Suppressor macrophage treated with lipopolysaccharide for 4 hours (primary cell): ENCODE measurements at regions not wholly inside any gene's neighbourhood (a gene's known extent, or its start where the extent isn't known, plus 50 kb on each side); places are given as distances from the start of the nearest gene placed in this dataset.

Source experiments
- DNase-seq: peaks from one replicate; pipeline ENCODE4 v3.0.0-alpha.2; 2020

DNA sequence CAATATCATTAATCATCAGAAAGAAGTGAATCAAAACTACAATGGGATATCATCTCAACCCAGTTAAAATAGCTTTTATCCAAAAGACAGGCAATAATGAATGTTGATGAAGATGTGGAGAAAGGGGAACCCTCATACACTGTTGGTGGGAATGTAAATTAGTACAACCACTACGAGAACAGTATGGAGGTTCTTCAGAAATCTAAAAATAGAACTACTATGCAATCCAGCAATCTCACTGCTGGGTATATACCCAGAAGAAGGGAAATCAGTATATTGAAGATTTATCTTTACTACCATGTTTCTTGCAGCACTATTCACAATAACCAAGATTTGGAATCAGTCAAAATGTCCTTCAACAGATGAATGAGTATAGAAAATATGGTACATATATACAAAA lies 189.8 kb downstream of the HHIPL2 start:
- DNase-seq: no peak

DNA sequence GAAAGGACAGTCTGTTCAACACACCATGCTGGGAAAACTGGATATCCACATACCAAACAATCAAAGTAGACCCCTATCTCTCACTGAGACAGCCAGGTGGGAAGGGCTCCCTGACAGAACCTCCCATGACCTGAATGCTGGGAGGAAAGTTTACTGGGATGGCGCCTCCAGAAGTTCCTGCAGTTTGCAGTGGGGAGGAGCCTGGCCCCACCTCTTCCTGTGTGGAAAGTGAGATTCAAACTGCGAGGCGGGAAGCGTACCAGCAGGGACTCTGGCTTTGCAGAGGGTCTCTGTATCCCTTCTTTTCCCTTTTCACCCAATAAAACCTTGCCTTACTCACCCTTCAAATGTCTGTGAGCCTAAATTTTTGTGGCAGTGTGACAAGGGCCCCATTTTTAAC lies 190.7 kb downstream of the HHIPL2 start:
- no peak for DNase-seq

DNA sequence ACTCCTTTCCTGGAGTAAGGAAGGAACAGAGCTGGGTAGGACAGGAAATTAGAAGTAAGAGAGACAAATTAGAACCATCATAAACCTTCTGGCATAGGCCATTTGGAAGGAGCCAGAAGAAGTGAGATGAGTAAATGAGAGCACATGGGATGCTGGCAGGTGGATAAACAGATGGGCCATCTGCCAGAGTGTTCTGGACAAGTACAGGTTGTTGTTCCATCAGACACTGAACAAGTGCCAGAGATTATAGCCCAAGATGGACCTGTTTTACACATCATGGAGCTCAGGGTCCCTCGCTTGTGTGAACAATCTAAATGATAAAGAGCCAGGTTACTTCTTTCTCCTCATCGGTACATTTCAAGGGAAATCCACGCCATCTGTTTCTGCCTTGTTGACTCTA lies 200.3 kb downstream of the HHIPL2 start:
- no peak for DNase-seq

DNA sequence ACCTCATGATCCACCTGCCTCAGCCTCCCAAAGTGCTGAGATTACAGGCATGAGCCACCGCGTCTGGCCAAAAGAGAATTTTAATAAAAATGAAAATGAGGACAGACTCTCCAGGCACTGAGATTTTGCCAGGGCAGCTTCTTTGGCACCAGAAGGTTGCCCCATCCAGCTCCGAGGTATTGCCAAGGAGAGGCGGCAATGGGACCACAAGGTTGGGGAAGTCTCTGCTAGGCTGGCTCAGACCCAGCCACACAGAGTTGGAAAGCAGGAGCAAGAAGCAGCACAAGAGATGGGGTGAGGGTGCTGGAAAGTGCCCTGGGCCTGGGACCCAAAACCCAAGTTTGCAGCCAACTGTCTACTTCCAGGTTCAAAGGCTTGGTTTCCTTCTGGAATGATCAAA lies 200.9 kb downstream of the HHIPL2 start:
- DNase-seq: no peak

DNA sequence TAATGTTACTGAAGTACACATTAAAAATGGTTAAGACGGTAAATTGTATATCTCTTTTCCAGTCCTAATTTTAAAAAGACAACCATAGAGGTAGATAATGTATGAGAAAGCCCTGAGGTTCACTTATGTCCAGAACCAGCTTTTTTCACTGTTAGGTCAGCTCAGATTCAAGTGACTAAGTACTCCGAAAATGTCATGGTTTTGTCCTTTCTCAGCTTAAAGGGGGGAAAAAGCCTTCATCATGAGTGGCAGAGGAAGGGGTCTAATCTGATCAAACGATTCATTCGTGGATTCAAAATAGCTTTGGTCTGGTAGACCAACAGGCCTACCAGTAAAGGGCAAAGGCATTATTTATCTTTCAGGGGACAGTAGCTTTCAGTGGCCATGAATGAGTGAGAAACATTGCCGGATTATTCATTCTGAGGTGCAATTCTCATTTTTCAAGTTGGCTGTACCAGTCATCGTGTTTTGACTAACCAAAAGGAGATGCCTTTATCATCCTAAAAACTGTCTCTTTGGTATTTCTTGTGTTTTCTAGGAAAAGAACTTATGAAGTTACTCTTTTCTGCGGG lies 208.4 kb downstream of the HHIPL2 start:
- no peak for DNase-seq

DNA sequence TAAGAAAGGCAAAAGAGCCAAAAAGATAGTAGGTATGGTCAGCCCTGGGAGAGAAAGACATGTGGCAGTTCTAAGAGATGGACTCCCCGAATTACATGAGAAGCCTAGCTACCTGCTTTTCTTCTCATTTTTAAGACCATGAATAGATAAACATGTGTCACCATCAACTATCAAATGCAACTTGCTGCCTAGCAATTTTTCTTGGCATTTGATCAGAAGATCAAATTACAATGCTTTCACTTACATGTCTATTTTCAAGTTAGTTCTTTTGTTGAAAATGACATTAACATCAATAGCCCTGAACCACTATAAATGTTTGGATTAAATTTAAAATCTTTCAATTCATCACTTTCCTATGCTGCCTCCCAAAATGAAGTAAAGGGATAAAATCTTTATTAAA lies 212.3 kb downstream of the HHIPL2 start:
- no peak for DNase-seq

DNA sequence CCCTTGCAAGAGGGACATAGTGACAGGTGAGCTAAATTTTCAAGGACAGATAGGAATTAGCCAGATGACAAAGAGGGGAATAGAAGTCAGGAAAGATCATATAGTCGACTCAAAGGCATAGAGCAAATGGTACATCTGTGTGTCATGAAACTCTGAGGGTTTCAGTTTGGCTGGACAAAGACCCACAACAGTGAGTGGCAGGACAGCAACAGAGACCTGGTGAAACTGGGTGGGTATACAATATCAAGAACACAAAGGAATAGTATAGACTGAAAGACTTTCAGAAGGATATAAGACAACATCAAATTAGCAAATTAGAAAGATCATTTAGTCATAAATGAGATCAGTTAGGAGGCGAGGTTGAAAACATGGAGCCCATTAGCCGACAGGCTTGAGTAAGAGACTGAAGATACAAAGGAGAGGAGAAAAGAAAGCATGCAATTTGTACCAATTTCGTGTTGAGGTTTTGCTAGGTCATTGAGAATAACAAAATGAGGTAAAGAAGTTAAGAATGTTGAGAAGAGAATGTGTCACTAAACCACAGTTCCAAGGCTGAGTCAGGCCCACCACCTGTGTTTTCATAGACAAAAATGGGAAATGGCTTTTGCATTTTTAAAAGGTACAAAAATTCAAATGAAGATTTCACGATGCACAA lies 213.8 kb downstream of the HHIPL2 start:
- DNase-seq: no peak

DNA sequence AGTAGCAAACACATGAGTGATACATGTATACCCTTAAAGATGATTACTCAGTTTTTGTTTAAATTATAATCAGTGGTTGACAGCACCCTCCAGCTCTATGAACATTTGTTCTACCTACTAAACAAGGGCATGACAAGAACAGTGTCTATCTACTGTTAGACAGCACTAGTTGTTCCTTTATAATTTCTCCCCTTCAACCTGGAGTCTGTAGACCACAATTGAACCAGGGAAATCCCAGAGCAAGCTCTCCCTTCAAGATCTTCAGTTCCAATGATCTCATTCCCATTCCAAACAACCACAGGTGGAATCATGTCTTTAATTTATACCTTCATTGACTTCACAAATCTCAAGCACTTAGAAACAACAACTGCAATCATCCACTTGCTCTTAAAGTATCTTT lies 216.1 kb downstream of the HHIPL2 start:
- DNase-seq: no peak

DNA sequence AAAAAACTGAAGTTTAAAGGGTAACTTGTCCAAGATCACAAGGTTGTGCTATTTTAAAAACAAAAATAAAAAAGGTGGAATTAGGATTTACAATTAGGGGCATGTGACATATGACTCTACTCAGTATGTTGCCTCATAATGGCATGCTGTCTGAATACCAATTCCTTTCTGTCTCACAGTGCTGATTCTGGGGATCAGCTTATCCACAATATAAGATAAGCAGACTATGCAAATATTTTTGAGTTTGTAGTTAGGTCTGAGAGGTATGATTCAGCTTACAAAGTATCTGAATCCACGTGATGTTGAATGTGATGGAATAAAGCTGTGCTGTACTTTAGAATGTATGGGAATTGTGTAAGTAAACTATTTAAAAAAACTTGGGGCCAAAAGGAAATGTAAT lies 216.6 kb downstream of the HHIPL2 start:
- DNase-seq: no peak

DNA sequence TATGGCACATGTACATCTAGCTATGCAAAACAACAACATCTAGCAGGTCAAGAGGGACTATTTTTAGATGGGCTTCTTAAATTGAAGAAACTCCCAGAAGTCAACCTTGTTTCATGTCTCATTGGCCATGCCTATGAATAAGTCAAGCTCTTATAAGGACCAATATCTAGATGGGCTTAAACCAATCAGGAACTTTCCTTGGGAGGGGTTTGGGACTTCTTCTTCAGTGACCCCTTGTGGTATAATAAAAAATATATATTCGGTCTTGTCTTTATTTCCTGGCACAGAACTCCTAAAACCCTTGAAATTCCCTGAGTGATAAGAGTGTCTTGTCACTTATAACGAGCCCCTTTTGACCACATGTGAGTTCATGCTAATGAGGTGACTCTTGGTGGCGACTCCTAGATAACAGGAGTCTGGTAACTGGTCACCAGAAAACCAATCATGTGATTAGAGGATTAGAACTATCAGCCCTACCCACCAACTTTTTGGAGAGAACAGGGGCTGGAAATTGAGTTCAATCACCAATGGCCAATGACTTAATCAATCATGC lies 218.3 kb downstream of the HHIPL2 start:
- no peak for DNase-seq

DNA sequence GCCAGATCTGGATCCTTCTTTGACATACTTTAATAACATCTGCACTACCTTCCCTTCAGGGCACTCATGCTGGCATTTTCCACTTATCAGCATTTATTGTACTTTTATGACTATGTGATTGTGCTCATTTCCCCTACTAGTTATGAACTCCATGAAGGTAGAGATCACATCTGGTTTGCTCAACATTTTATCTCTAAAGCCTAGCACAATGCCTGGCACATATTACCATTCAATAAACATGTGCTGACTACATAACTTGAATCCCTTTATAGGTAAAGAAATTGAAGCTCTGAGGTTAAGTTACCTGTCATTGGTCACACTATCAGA lies 221.2 kb downstream of the HHIPL2 start:
- no peak for DNase-seq

DNA sequence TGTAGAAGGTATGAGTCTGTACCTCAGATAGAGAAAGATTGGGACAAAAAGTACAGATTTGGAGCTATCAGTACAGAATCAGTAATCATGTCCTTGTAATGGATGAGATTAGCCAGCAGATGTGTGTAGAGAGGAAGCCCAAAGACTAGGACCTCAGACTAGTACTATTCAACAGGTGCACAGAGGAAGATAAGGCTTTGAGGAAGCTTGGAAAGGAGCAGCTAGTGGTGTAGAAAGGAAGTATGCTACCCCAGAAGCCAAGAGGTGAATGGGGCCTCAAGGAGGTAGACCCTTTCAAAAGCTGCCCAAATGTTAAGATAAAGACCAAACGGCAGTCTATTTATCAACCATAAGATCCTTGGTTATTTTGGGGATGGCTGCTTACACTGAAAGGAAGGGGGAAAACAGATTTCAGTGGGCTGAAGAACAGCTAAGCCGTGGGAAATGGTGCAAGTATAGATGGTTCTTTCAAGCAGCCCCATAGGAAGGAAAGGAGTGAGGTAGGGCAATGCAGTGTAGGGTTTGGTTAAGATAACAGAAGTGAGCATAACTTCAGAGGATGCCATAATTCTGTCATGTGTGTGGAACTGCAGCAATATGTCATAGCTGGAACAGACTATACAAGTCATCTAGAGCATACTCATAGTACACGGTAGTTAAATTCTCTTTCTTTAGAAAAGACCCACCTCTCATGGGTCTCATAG lies 221.7 kb downstream of the HHIPL2 start:
- no peak for DNase-seq

DNA sequence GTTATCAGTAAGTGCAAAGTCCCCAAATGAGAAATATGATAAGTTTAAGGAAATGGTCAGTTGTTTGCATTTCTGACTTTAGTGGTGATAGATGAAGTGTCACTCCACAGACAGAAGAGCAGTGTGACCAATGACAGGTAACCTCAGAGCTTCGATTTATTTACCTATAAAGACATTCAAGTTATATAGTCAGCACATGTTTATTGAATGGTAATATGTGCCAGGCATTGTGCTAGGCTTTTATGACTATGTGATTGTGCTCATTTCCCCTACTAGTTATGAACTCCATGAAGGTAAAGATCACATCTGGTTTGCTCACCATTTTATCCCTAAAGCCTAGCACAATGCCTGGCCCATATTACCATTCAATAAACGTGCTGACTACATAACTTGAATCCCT lies 222.4 kb downstream of the HHIPL2 start:
- DNase-seq: no peak

DNA sequence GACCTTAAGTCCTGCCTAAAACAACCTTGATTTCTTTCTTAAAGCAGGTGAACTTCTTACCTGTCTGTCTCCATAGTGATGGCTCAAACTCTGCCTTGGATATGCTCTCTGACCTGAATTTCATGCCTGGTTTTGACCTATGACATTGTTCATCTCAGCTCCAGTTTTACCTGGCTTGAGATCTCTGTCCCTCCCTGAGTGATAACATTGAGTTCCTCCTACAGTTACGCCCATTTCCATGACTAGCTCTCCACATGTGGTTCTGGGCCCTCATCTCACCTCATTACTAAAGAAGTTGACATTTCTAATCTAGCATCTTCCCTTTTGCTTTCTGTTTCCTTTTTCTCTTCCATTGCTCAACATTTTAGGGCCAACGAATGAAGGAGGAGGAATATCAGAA lies 233.1 kb downstream of the HHIPL2 start:
- peak; percentile 31 for DNase-seq

DNA sequence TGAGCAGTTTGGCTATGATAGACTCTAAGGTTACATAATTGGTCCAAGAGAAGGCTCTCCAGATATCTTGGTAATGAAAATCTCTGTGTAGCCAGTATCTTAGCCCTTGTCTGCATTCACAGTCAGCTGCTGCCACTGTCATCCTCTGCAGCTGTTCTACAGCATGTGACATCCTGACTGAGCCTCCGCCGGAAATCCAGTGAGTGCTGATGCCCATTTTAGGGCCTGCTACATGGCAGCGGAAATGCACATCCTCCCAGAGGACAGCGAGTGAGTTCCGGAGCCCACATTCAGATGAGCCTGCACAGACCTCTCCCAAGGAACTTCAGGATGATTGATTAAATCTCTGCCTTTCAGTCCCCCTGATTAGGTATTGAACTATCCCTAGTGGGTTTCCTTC lies 237.1 kb downstream of the HHIPL2 start:
- no peak for DNase-seq

DNA sequence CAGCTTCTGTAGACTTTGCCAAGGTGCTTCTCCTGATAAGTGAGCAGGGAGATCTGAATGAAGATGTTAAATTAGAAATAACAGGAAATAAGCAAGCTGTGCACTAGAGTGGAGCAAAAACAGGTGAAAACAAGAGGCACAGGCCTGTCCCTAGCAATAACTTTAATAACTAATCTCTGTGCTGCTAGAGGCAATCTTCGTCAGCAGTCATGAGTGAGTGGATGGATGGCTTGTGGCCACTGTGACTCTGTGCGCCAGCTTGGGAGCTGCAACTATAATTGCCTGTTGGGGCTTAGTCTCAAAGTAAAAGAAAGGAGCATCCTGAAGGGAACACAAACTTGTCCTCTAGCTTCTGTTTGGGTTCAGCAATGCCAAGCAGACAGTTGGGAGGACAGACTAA lies 240.3 kb downstream of the HHIPL2 start:
- no peak for DNase-seq

DNA sequence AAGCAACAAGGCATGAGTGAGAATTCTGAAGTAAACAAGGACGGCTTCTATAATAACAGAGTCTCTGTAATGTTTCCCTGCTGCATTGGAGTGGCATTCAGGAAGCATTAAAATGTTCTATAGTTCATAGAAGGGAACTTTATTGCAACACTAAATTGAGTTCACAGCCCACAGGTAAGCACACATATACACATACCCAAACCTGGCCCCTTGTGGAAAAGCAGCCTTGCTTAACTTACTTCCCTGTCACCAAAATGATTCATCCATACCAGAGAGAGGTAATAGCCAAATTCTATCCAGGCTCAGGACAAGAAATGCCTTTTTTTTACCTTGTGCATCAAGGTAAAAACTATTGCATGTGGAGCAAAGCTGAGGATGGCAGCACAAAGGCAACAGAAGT lies 241.4 kb downstream of the HHIPL2 start:
- DNase-seq: no peak

DNA sequence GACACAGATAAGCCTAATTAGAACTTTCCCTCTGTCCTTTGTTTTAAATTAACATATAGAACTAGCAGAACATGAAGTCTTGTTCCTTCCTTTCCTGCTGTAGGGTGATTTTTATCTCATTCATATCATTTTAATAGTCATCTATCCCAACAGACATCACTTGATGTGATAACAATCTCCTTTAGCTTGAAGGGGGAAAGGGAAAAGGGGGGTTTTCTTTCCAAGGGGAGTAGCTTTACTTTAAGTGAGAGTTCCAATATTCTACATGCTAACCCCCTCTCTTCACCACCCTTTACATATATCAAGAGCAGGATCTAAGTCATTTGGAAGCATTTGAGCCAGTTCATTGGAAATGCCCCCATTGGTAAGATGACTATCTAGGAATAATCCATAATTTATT lies 241.9 kb downstream of the HHIPL2 start:
- DNase-seq: no peak

DNA sequence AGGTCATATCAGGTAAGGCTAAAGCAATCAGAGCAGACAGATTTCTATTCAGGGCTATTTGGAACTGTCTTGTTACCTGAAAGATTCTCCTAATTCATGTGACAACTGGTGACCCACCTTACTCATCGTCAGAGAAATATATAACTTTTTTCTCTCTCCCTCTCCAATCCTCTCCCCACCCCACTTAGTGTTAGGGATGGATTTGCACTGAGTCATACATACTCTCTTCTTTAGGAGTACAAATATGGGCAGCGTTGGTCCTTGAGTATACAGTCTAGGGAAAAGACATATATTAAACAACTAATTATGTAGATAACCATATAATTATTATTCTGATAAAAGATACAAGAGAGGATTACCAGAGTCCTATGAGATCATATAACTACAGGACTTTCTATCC lies 246.3 kb downstream of the HHIPL2 start:
- DNase-seq: no peak

DNA sequence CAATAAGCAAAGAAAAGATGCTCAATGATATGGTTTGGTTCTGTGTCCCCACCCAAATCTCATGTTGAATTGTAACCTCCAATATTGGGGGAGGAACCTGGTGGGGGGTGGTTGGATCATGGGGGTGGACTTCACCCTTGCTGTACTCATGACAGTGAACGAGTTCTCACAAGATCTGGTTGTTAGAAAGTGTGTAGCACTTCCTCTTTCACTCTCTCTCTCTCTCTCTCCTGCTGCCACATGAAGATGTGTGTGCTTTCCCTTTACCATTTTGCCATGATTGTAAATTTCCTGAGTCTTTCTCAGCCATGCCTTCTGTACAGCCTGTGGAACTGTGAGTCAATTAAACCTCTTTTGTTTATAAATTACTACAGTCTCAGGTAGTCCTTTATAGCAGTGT lies 248.4 kb downstream of the HHIPL2 start:
- DNase-seq: no peak

DNA sequence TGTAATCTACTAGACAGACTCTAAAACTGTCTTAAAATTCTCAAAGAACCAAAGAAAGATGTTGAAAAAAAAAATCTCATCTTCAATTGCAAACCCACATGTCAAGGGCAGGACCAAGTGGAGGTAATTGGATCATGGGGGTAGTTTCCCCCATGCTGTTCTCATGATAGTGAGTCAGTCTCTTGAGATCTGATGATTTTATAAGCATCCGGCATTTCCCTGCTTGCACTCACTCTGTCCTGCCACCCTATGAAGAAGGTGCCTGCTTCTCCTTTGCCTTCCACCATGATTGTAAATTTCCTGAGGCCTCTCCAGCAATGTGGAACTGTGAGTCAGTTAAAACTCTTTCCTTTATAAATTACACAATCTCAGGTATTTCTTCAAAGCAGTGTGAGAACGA lies 257.0 kb downstream of the HHIPL2 start:
- DNase-seq: peak; percentile 24

DNA sequence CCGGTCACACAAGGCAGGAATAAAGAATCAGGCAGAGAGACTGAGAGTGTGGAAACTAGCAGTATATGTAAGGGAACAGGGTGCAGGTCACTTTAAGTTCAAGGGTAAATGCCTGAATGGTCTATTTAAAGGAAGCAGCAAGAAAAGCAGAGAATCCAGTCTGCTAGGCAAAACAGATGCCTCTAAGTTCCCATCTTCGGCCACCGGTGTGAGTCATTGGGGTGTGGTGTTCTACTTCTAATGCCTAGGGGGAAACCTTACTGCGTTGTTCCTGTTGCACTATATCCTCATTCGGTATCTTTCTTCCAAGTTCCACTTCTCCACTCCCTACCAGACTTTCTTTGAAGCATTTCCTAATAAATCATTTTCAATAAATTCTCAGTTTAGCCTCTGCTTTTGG lies 259.9 kb downstream of the HHIPL2 start:
- peak; percentile 70 for DNase-seq

DNA sequence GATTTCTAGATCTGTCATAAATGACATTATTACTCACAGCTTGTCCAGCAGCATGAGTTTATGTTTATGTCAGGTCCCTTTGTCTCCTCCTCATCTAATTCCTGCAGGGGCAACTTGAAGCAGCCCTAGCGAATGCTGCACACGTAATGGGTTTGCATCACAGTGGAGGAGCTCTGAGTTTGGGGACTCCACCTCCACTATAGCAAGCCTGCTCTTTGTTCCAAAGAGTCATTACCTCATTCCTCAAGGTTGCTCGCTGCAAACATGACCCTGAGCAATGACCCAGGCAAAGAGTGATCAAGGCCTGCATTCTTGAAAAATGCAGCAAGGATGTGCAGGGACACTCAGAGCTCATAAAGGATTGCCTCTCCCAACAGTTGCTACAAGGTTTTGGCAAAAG lies 261.9 kb downstream of the HHIPL2 start:
- no peak for DNase-seq

DNA sequence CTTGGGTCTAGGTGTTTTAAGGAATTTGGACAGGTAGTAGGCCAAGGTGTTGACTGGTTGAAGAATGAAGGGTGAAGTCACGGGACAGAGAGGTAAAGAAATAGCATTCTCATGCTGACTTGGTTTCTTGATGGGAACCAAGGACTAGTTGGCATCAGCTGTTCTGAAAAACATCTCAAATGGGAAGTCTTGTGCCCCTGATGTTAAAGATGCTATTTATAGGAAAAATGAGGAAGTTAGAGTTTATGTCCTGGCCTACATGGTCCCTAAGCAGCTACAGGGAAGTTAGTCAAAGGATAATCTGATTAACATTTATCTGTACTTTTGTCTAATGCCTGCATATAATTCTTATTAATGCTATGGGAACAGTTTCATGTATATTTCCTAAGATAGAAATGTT lies 262.4 kb downstream of the HHIPL2 start:
- DNase-seq: peak; percentile 50

DNA sequence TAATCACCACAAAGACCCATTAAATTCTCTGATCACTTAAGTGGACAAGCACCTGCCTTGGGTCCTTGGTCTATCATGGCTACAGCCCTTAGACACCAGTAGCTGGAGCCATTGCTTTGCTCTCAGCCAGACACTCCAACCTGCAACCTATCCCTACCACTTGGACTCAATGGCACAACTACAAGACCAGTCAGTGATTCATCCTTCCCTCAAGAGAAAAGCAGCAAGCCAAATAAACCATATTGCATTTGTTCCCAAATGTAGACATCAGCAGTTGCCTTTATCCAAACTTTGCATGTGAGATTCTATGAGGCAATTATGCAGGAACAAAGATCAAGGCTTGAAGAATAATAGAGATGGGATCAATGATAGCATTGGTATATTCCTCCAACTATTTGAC lies 263.4 kb downstream of the HHIPL2 start:
- no peak for DNase-seq
